A549 (cell line): ENCODE measurements at regions not wholly inside any gene's neighbourhood (a gene's known extent, or its start where the extent isn't known, plus 50 kb on each side); places are given as distances from the start of the nearest gene placed in this dataset.

Experiments used
- CTCF ChIP-seq: fragments of >200 bp; sonication (Bioruptor Twin); formaldehyde crosslinking; IDR thresholded peaks from 3 replicates; pipeline ENCODE4 v1.5.1; 2016
- MAX ChIP-seq: IDR thresholded peaks from 2 replicates; pipeline ENCODE4 v1.6.1; 2012
- PHF8 ChIP-seq: fragments of 200-600 bp; sonication (generic); IDR thresholded peaks from 2 replicates; pipeline ENCODE4 v1.6.1; 2016; ENCODE audit warnings: low read depth, mild to moderate bottlenecking, antibody characterized with exemption, moderate library complexity, borderline replicate concordance
- RCOR1 ChIP-seq: fragments of 150-350 bp; IDR thresholded peaks from 2 replicates; pipeline ENCODE4 v1.6.1; 2014; ENCODE audit warnings: antibody characterized with exemption, low read length, low read depth

- TF ChIP-seq PHF8 (no peak), CTCF (peak; percentile 57), MAX (no peak), RCOR1 (no peak)
These were observed 188.6 kb downstream of the FCRL5 start for GRCh38 chr1:157363660-157364140.
